ENCODE measurements at regions not wholly inside any gene's neighbourhood (a gene's known extent, or its start where the extent isn't known, plus 50 kb on each side); places are given as distances from the start of the nearest gene placed in this dataset.

- no peaks in the 10 kb centered on the region for H4K20me1 ChIP-seq (ENCODE audit: insufficient read depth, low read length)
- FAIRE-seq (no peak), DNase-seq (ENCODE audit: low read depth) (no peak)
- Mint-ChIP-seq H3K27me3 (ENCODE audit: low read depth, unreplicated experiment) (peaks cover 41% of the 10 kb centered on the region), H3K27ac (ENCODE audit: unreplicated experiment) (no peak overlapping the region), H3K4me1 (ENCODE audit: low read depth, unreplicated experiment) (peaks cover 10% of the 10 kb centered on the region), H3K36me3 (ENCODE audit: low read depth, unreplicated experiment) (no peaks in the 10 kb centered on the region), H3K9me3 (ENCODE audit: unreplicated experiment) (peaks cover 7% of the 10 kb centered on the region), H3K4me3 (ENCODE audit: unreplicated experiment) (no peak overlapping the region)
- H3K27ac ChIP-seq (ENCODE audit: low read depth, low read length): no peak overlapping the region
- H3K9ac ChIP-seq (ENCODE audit: low read length): no peak overlapping the region
- H3K36me3 ChIP-seq (ENCODE audit: insufficient read depth, low read length): no peaks in the 10 kb centered on the region
- H3K4me2 ChIP-seq (ENCODE audit: low read length): no peak overlapping the region
- no peaks in the 10 kb centered on the region for H3K9me3 ChIP-seq (ENCODE audit: insufficient read depth, low read depth, low read length)
- peaks cover 7% of the 10 kb centered on the region for H3K27me3 ChIP-seq (ENCODE audit: insufficient read depth, low read length)
- no peak overlapping the region for H3K4me3 ChIP-seq (ENCODE audit: insufficient read depth, low read depth, low read length)
- no peaks in the 10 kb centered on the region for H3K4me1 ChIP-seq (ENCODE audit: insufficient read depth, low read length)
- H2AFZ ChIP-seq (ENCODE audit: low read depth, low read length): no peak overlapping the region
- TF ChIP-seq EZH2 (IDR thresholded peaks at IDR 0.05; ENCODE audit: insufficient read depth, low read length) (no peak), CTCF (IDR thresholded peaks at IDR 0.05; ENCODE audit: insufficient read depth, low read depth, low read length) (no peak)
- H3K79me2 ChIP-seq (ENCODE audit: insufficient read depth, low read length): no peaks in the 10 kb centered on the region
Observed at GRCh38 chr11:119972281-119972680, 165.6 kb downstream of the TRIM29 start.

- no peak overlapping the region for H3K27ac Mint-ChIP-seq (ENCODE audit: unreplicated experiment)
Observed at GRCh38 chr11:119970555-119971304, 167.2 kb downstream of the TRIM29 start.

More at GRCh38 chr11:119970555-119971304, 167.2 kb downstream of the TRIM29 start:
- Histone ChIP-seq H3K9me3 (ENCODE audit: insufficient read depth, low read depth, low read length) (no peaks in the 10 kb centered on the region), H3K79me2 (ENCODE audit: insufficient read depth, low read length) (no peaks in the 10 kb centered on the region), H3K4me2 (ENCODE audit: low read length) (no peak overlapping the region), H4K20me1 (ENCODE audit: insufficient read depth, low read length) (no peaks in the 10 kb centered on the region), H2AFZ (ENCODE audit: low read depth, low read length) (no peak overlapping the region), H3K9ac (ENCODE audit: low read length) (no peak overlapping the region), H3K36me3 (ENCODE audit: insufficient read depth, low read length) (no peaks in the 10 kb centered on the region), H3K27ac (ENCODE audit: low read depth, low read length) (no peak overlapping the region), H3K27me3 (ENCODE audit: insufficient read depth, low read length) (peaks cover 7% of the 10 kb centered on the region), H3K4me3 (ENCODE audit: insufficient read depth, low read depth, low read length) (no peak overlapping the region), H3K4me1 (ENCODE audit: insufficient read depth, low read length) (no peaks in the 10 kb centered on the region)
- FAIRE-seq (no peak), DNase-seq (ENCODE audit: low read depth) (no peak)
- Mint-ChIP-seq H3K4me3 (ENCODE audit: unreplicated experiment) (no peak overlapping the region), H3K36me3 (ENCODE audit: low read depth, unreplicated experiment) (no peaks in the 10 kb centered on the region), H3K27me3 (ENCODE audit: low read depth, unreplicated experiment) (peaks cover 38% of the 10 kb centered on the region), H3K9me3 (ENCODE audit: unreplicated experiment) (peaks cover 7% of the 10 kb centered on the region), H3K4me1 (ENCODE audit: low read depth, unreplicated experiment) (peaks cover 10% of the 10 kb centered on the region)
- TF ChIP-seq EZH2 (IDR thresholded peaks at IDR 0.05; ENCODE audit: insufficient read depth, low read length): no peak
- no peak for TF ChIP-seq CTCF (IDR thresholded peaks at IDR 0.05; ENCODE audit: insufficient read depth, low read depth, low read length)

Data from astrocyte (in vitro differentiated cells and primary cell).